SU-DHL-6 (cell line): ENCODE measurements at regions not wholly inside any gene's neighbourhood (a gene's known extent, or its start where the extent isn't known, plus 50 kb on each side); places are given as distances from the start of the nearest gene placed in this dataset.

Source experiments
- H2AFZ ChIP-seq: fragments of 200-600 bp; sonication (generic); 2 replicates; pipeline ENCODE4 v1.6.1; 2014; ENCODE audit warnings: low read depth, mild to moderate bottlenecking, moderate library complexity, mixed read lengths, antibody characterized with exemption, low read length; ENCODE audit not compliant: severe bottlenecking
- H3F3A ChIP-seq: fragments of 200-600 bp; shearing (Covaris generic); 2 replicates; pipeline ENCODE4 v1.6.0; 2016; ENCODE audit warnings: antibody characterized with exemption, mild to moderate bottlenecking; ENCODE audit not compliant: insufficient read depth
- H3K27ac ChIP-seq: fragments of 200-600 bp; sonication (generic); 2 replicates; pipeline ENCODE4 v1.5.1; 2016; ENCODE audit warnings: low read depth, mild to moderate bottlenecking, low read length, moderate library complexity, mixed read lengths
- H3K27me3 ChIP-seq: fragments of 200-600 bp; sonication (generic), shearing (Covaris generic); 2 replicates; pipeline ENCODE4 v1.6.0; 2014; ENCODE audit warnings: mild to moderate bottlenecking, low read length
- H3K36me3 ChIP-seq: fragments of 200-600 bp; sonication (generic); 2 replicates; pipeline ENCODE4 v1.6.1; 2014; ENCODE audit warnings: mild to moderate bottlenecking, low read length, mixed read lengths
- H3K4me2 ChIP-seq: fragments of 300-600, 200-600 bp; shearing (Covaris generic), sonication (generic); 2 replicates; pipeline ENCODE4 v1.6.0; 2014; ENCODE audit warnings: low read length, low read depth, mild to moderate bottlenecking; ENCODE audit not compliant: poor library complexity, severe bottlenecking
- H3K4me3 ChIP-seq: fragments of 200-600 bp; sonication (generic); 2 replicates; pipeline ENCODE4 v1.5.1; 2014; ENCODE audit warnings: antibody characterized with exemption, low read length, mild to moderate bottlenecking, mixed read lengths; ENCODE audit not compliant: insufficient read depth, poor library complexity, severe bottlenecking
- H3K79me2 ChIP-seq: fragments of 200-600 bp; sonication (generic); 2 replicates; pipeline ENCODE4 v1.6.1; 2014; ENCODE audit warnings: mild to moderate bottlenecking, low read length, moderate library complexity; ENCODE audit not compliant: insufficient read depth
- H3K9ac ChIP-seq: fragments of 200-600 bp; sonication (generic); 2 replicates; pipeline ENCODE4 v1.7.0; 2014; ENCODE audit warnings: mild to moderate bottlenecking, low read length
- H3K9me2 ChIP-seq: fragments of 200-600 bp; sonication (generic); replicated peaks from 2 replicates; pipeline ENCODE4 v1.6.1; 2014; ENCODE audit warnings: low read length; ENCODE audit not compliant: insufficient read depth
- H3K9me3 ChIP-seq: fragments of 200-600 bp; sonication (generic); 2 replicates; pipeline ENCODE4 v1.6.1; 2014; ENCODE audit warnings: low read length, mixed read lengths; ENCODE audit not compliant: insufficient read depth
- H4K20me1 ChIP-seq: fragments of 200-600 bp; sonication (generic); 2 replicates; pipeline ENCODE4 v1.6.1; 2014; ENCODE audit warnings: low read depth, mild to moderate bottlenecking, antibody characterized with exemption, low read length, moderate library complexity, mixed read lengths
- CTCF ChIP-seq: fragments of 200-600 bp; sonication (generic); IDR thresholded peaks from one replicate; pipeline ENCODE4 v1.5.1; 2017; ENCODE audit warnings: antibody characterized with exemption, mild to moderate bottlenecking, low read length, moderate library complexity; ENCODE audit not compliant: insufficient read depth, poor library complexity, severe bottlenecking
- EZH2phosphoT487 ChIP-seq: fragments of 200-600 bp; sonication (generic), shearing (Covaris generic); conservative IDR thresholded peaks from 2 replicates; pipeline ENCODE4 v1.6.1; 2018; ENCODE audit warnings: mild to moderate bottlenecking, antibody characterized with exemption, low read length, moderate library complexity, mixed read lengths

- Histone ChIP-seq H3K27me3 (no peaks in the 10 kb centered on the region), H3K79me2 (no peaks in the 10 kb centered on the region), H3K4me2 (no peak overlapping the region), H4K20me1 (no peaks in the 10 kb centered on the region), H3F3A (no peaks in the 10 kb centered on the region), H3K9me3 (no peaks in the 10 kb centered on the region), H3K4me3 (no peak overlapping the region), H3K36me3 (no peaks in the 10 kb centered on the region), H3K9ac (no peak overlapping the region), H2AFZ (no peak overlapping the region), H3K27ac (no peak overlapping the region), H3K9me2 (no peaks in the 10 kb centered on the region)
- TF ChIP-seq EZH2phosphoT487 (no peak), CTCF (no peak)
Observed at GRCh38 chr4:138804711-138805110, 210.9 kb upstream of the NOCT start.

- no peaks in the 10 kb centered on the region for H3K36me3 ChIP-seq
- no peak overlapping the region for H3K4me3 ChIP-seq
- no peak overlapping the region for H3K9ac ChIP-seq
- H3F3A ChIP-seq = no peaks in the 10 kb centered on the region
- H3K27me3 ChIP-seq = no peaks in the 10 kb centered on the region
- H3K27ac ChIP-seq = no peak overlapping the region
- no peak overlapping the region for H2AFZ ChIP-seq
- H3K9me3 ChIP-seq = no peaks in the 10 kb centered on the region
- H4K20me1 ChIP-seq = no peaks in the 10 kb centered on the region
- H3K9me2 ChIP-seq = no peaks in the 10 kb centered on the region
- no peak overlapping the region for H3K4me2 ChIP-seq
- no peaks in the 10 kb centered on the region for H3K79me2 ChIP-seq
- TF ChIP-seq CTCF (no peak), EZH2phosphoT487 (no peak)
Observed at GRCh38 chr4:138803051-138803450, 212.5 kb upstream of the NOCT start.

- Histone ChIP-seq H2AFZ (no peak overlapping the region), H3K9ac (no peak overlapping the region), H3K4me3 (no peak overlapping the region), H4K20me1 (no peaks in the 10 kb centered on the region), H3K27me3 (no peaks in the 10 kb centered on the region), H3K79me2 (no peaks in the 10 kb centered on the region), H3K4me2 (no peak overlapping the region), H3K27ac (no peak overlapping the region), H3F3A (no peaks in the 10 kb centered on the region), H3K9me3 (no peaks in the 10 kb centered on the region), H3K36me3 (no peaks in the 10 kb centered on the region), H3K9me2 (no peaks in the 10 kb centered on the region)
- TF ChIP-seq CTCF (no peak), EZH2phosphoT487 (no peak)
Observed at GRCh38 chr4:138802499-138802898, 213.1 kb upstream of the NOCT start.

- no peak overlapping the region for H3K9ac ChIP-seq
- no peaks in the 10 kb centered on the region for H3K9me3 ChIP-seq
- no peaks in the 10 kb centered on the region for H4K20me1 ChIP-seq
- H3K9me2 ChIP-seq = no peaks in the 10 kb centered on the region
- H3K36me3 ChIP-seq = no peaks in the 10 kb centered on the region
- H3K4me3 ChIP-seq = no peak overlapping the region
- H3K27me3 ChIP-seq = no peaks in the 10 kb centered on the region
- no peaks in the 10 kb centered on the region for H3F3A ChIP-seq
- no peaks in the 10 kb centered on the region for H3K79me2 ChIP-seq
- no peak overlapping the region for H3K27ac ChIP-seq
- H3K4me2 ChIP-seq = no peak overlapping the region
- H2AFZ ChIP-seq = no peak overlapping the region
- TF ChIP-seq CTCF = no peak
- TF ChIP-seq EZH2phosphoT487 = no peak
Observed at GRCh38 chr4:138800421-138800820, 215.2 kb upstream of the NOCT start.
